Hepatocyte (in vitro differentiated cells): ENCODE measurements at regions not wholly inside any gene's neighbourhood (a gene's known extent, or its start where the extent isn't known, plus 50 kb on each side); places are given as distances from the start of the nearest gene placed in this dataset.

ENCODE experiments used
- DNase-seq: peaks from one replicate; pipeline ENCODE4 v3.0.0-alpha.2; 2016; ENCODE audit warnings: low spot score
- H2AFZ ChIP-seq: fragments of 200-600 bp; sonication (generic); 2 replicates; pipeline ENCODE4 v1.6.0; 2016; ENCODE audit warnings: antibody characterized with exemption, mild to moderate bottlenecking
- H3K27ac ChIP-seq: fragments of 200-600 bp; sonication (generic); 2 replicates; pipeline ENCODE4 v1.5.1; 2016; ENCODE audit warnings: mild to moderate bottlenecking
- H3K27me3 ChIP-seq: fragments of 200-600 bp; sonication (generic); 2 replicates; pipeline ENCODE4 v1.6.1; 2016
- H3K36me3 ChIP-seq: fragments of 200-600 bp; sonication (generic); replicated peaks from 2 replicates; pipeline ENCODE4 v1.5.1; 2016; ENCODE audit warnings: low read depth; ENCODE audit not compliant: insufficient read depth
- H3K4me1 ChIP-seq: fragments of 200-600 bp; sonication (generic); 2 replicates; pipeline ENCODE4 v1.5.1; 2016; ENCODE audit warnings: mild to moderate bottlenecking, moderate library complexity; ENCODE audit not compliant: insufficient read depth
- H3K4me2 ChIP-seq: fragments of 200-600 bp; sonication (generic); 2 replicates; pipeline ENCODE4 v1.6.0; 2016
- H3K4me3 ChIP-seq: fragments of 200-600 bp; sonication (generic); 2 replicates; pipeline ENCODE4 v1.5.1; 2016; ENCODE audit warnings: mild to moderate bottlenecking
- H3K79me2 ChIP-seq: fragments of 200-600 bp; sonication (generic); 2 replicates; pipeline ENCODE4 v1.6.0; 2017; ENCODE audit warnings: mild to moderate bottlenecking
- H3K9me2 ChIP-seq: fragments of 200-600 bp; sonication (generic); replicated peaks from 2 replicates; pipeline ENCODE4 v1.6.0; 2017; ENCODE audit warnings: mild to moderate bottlenecking; ENCODE audit not compliant: insufficient read depth
- H3K9me3 ChIP-seq: fragments of 200-600 bp; sonication (generic); 2 replicates; pipeline ENCODE4 v1.5.1; 2016; ENCODE audit warnings: low read depth, mild to moderate bottlenecking
- H4K20me1 ChIP-seq: fragments of 200-600 bp; sonication (generic); 2 replicates; pipeline ENCODE4 v1.6.0; 2016; ENCODE audit warnings: mild to moderate bottlenecking; ENCODE audit not compliant: insufficient read depth, poor library complexity, severe bottlenecking
- CTCF ChIP-seq: fragments of 200-600 bp; sonication (generic); IDR thresholded peaks from 2 replicates; pipeline ENCODE4 v1.5.1; 2016; ENCODE audit warnings: antibody characterized with exemption, mild to moderate bottlenecking; ENCODE audit not compliant: poor library complexity
- EZH2 ChIP-seq: fragments of 200-600 bp; sonication (generic); IDR thresholded peaks from 2 replicates; pipeline ENCODE4 v1.6.1; 2016; ENCODE audit warnings: antibody characterized with exemption, mild to moderate bottlenecking, borderline replicate concordance
- EZH2phosphoT487 ChIP-seq: fragments of 200-600 bp; sonication (generic); IDR thresholded peaks from one replicate; pipeline ENCODE4 v1.6.1; 2018; ENCODE audit warnings: antibody characterized with exemption, mild to moderate bottlenecking, low read depth, moderate library complexity; ENCODE audit not compliant: unreplicated experiment, severe bottlenecking
- whole genome bisulfite sequencing: methylation state at CpG from one replicate; pipeline ENCODE4 v1.1.6; 2016; ENCODE audit warnings: low lambda C conversion rate; ENCODE audit errors: missing lambda C conversion rate; 5-methylcytosine and 5-hydroxymethylcytosine counted together

- no peak overlapping the region for H2AFZ ChIP-seq
- H3K9me2 ChIP-seq = no peaks in the 10 kb centered on the region
- no peak for TF ChIP-seq EZH2
- no peak for TF ChIP-seq EZH2phosphoT487
- no peak for TF ChIP-seq CTCF
- no peaks in the 10 kb centered on the region for H3K27me3 ChIP-seq
- no peak overlapping the region for H3K4me3 ChIP-seq
- H3K36me3 ChIP-seq = no peaks in the 10 kb centered on the region
- no peak for DNase-seq
- H3K27ac ChIP-seq = no peak overlapping the region
- no peaks in the 10 kb centered on the region for H3K79me2 ChIP-seq
- H3K9me3 ChIP-seq = no peaks in the 10 kb centered on the region
- no peaks in the 10 kb centered on the region for H4K20me1 ChIP-seq
- 91% methylated on average over 10 of the region's 10 CpGs for WGBS
- H3K4me2 ChIP-seq = no peak overlapping the region
- no peaks in the 10 kb centered on the region for H3K4me1 ChIP-seq
These were observed 213.5 kb upstream of the IRX1 start for GRCh38 chr5:3382151-3382550.

GRCh38 chr5:3381206-3381825 lies 214.3 kb upstream of the IRX1 start:
- TF ChIP-seq CTCF (no peak), EZH2phosphoT487 (no peak), EZH2 (no peak)
- H3K9me2 ChIP-seq = no peaks in the 10 kb centered on the region
- H4K20me1 ChIP-seq = no peaks in the 10 kb centered on the region

GRCh38 chr5:3380689-3381088 lies 214.9 kb upstream of the IRX1 start:
- TF ChIP-seq EZH2phosphoT487 (no peak), CTCF (no peak), EZH2 (no peak)
- Histone ChIP-seq H3K4me3 (no peak overlapping the region), H2AFZ (no peak overlapping the region), H3K27me3 (no peaks in the 10 kb centered on the region), H4K20me1 (no peaks in the 10 kb centered on the region), H3K36me3 (no peaks in the 10 kb centered on the region), H3K27ac (no peak overlapping the region), H3K4me1 (no peaks in the 10 kb centered on the region), H3K79me2 (no peaks in the 10 kb centered on the region), H3K9me2 (no peaks in the 10 kb centered on the region), H3K4me2 (no peak overlapping the region), H3K9me3 (no peaks in the 10 kb centered on the region)
- 88% methylated on average over 3 of the region's 3 CpGs for WGBS
- DNase-seq = no peak

More at GRCh38 chr5:3381206-3381825, 214.3 kb upstream of the IRX1 start:
- Histone ChIP-seq H2AFZ (no peak overlapping the region), H3K27ac (no peak overlapping the region), H3K4me1 (no peaks in the 10 kb centered on the region), H3K4me2 (no peak overlapping the region), H3K27me3 (no peaks in the 10 kb centered on the region), H3K9me3 (no peaks in the 10 kb centered on the region), H3K4me3 (no peak overlapping the region), H3K79me2 (no peaks in the 10 kb centered on the region), H3K36me3 (no peaks in the 10 kb centered on the region)
- no peak for DNase-seq
- WGBS = 85% methylated on average over 15 of the region's 15 CpGs
